HEK293T (cell line): ENCODE measurements at regions not wholly inside any gene's neighbourhood (a gene's known extent, or its start where the extent isn't known, plus 50 kb on each side); places are given as distances from the start of the nearest gene placed in this dataset.

ENCODE experiments used
- CTCF ChIA-PET: fragments of 350-600 bp; formaldehyde crosslinking; extraction: SDS; loops from one replicate; lab custom pipeline; 2021; ENCODE audit warnings: antibody characterized with exemption, inconsistent platforms; lab: Yijun Ruan, JAX
- POLR2A ChIA-PET: fragments of 350-600 bp; formaldehyde crosslinking; extraction: SDS; loops from one replicate; lab custom pipeline; 2020; ENCODE audit warnings: antibody characterized with exemption, inconsistent platforms; lab: Yijun Ruan, JAX
- DNase-seq: peaks from one replicate; pipeline ENCODE4 v3.0.0; 2012; ENCODE audit warnings: mixed read lengths; ENCODE audit errors: extremely low spot score
- ARNT ChIP-seq: fragments of 450-650 bp; IDR thresholded peaks from 2 replicates; pipeline ENCODE4 v1.6.1; 2017; ENCODE audit warnings: mild to moderate bottlenecking
- BHLHE40 ChIP-seq: fragments of 450-650 bp; IDR thresholded peaks from 2 replicates; pipeline ENCODE4 v1.6.1; 2016; ENCODE audit warnings: mild to moderate bottlenecking, moderate library complexity, borderline replicate concordance
- CTBP1 ChIP-seq: fragments of 450-650 bp; IDR thresholded peaks from 2 replicates; pipeline ENCODE4 v1.6.1; 2016; ENCODE audit warnings: borderline replicate concordance
- ELF4 ChIP-seq: fragments of 450-650 bp; IDR thresholded peaks from 2 replicates; pipeline ENCODE4 v1.6.1; 2017; ENCODE audit warnings: antibody characterized with exemption
- FOXA1 ChIP-seq: fragments of 450-650 bp; IDR thresholded peaks from 2 replicates; pipeline ENCODE4 v1.6.1; 2016; ENCODE audit warnings: mild to moderate bottlenecking
- FOXK2 ChIP-seq: fragments of 450-650 bp; IDR thresholded peaks from 2 replicates; pipeline ENCODE4 v1.6.1; 2016; ENCODE audit warnings: mild to moderate bottlenecking
- FOXM1 ChIP-seq: fragments of 450-650 bp; IDR thresholded peaks from 2 replicates; pipeline ENCODE4 v1.6.1; 2017; ENCODE audit warnings: mild to moderate bottlenecking, borderline replicate concordance
- HDGF ChIP-seq: fragments of 450-650 bp; IDR thresholded peaks from 2 replicates; pipeline ENCODE4 v1.6.1; 2017; ENCODE audit warnings: antibody characterized with exemption, borderline replicate concordance
- L3MBTL2 ChIP-seq: fragments of 450-650 bp; conservative IDR thresholded peaks from 2 replicates; pipeline ENCODE4 v1.6.1; 2016; ENCODE audit warnings: mild to moderate bottlenecking
- LEF1 ChIP-seq: fragments of 450-650 bp; IDR thresholded peaks from 2 replicates; pipeline ENCODE4 v1.6.1; 2017; ENCODE audit warnings: mild to moderate bottlenecking, borderline replicate concordance
- NFRKB ChIP-seq: fragments of 450-650 bp; IDR thresholded peaks from 2 replicates; pipeline ENCODE4 v1.6.1; 2016; ENCODE audit warnings: mild to moderate bottlenecking, moderate library complexity
- PKNOX1 ChIP-seq: fragments of 450-650 bp; IDR thresholded peaks from 2 replicates; pipeline ENCODE4 v1.6.1; 2016
- SP1 ChIP-seq: fragments of 450-650 bp; IDR thresholded peaks from 2 replicates; pipeline ENCODE4 v1.6.1; 2017
- SUZ12 ChIP-seq: fragments of 450-650 bp; IDR thresholded peaks from 2 replicates; pipeline ENCODE4 v1.6.1; 2016; ENCODE audit warnings: mild to moderate bottlenecking
- TARDBP ChIP-seq: fragments of 450-650 bp; IDR thresholded peaks from 2 replicates; pipeline ENCODE4 v1.6.1; 2016
- ZNF384 ChIP-seq: fragments of 450-650 bp; IDR thresholded peaks from 2 replicates; pipeline ENCODE4 v1.6.1; 2016

- DNase-seq = no peak
- ChIA-PET POLR2A (no interaction called here), CTCF (no interaction called here)
- TF ChIP-seq ZNF384 (no peak), FOXK2 (no peak), NFRKB (no peak), L3MBTL2 (no peak), PKNOX1 (no peak), SP1 (no peak), ARNT (no peak), SUZ12 (no peak), HDGF (no peak), CTBP1 (no peak), FOXA1 (no peak), ELF4 (no peak)
These were observed 52.6 kb upstream of the NHLH2 start for GRCh38 chr1:115893545-115893944.

GRCh38 chr1:115898020-115898419, 57.1 kb upstream of the NHLH2 start:
- no peak for TF ChIP-seq FOXK2
- no peak for TF ChIP-seq FOXM1
- TF ChIP-seq HDGF = no peak
- no peak for TF ChIP-seq BHLHE40
- TF ChIP-seq PKNOX1 = no peak
- TF ChIP-seq ARNT = no peak
- TF ChIP-seq L3MBTL2 = no peak
- TF ChIP-seq TARDBP = no peak
- no peak for TF ChIP-seq NFRKB
- no peak for TF ChIP-seq SP1
- no peak for TF ChIP-seq LEF1
- TF ChIP-seq ZNF384 = no peak
- TF ChIP-seq CTBP1 = no peak
- TF ChIP-seq FOXA1 = no peak
- TF ChIP-seq ELF4 = no peak
- TF ChIP-seq SUZ12 = no peak
- ChIA-PET POLR2A (no interaction called here), CTCF (interaction anchor here (1.0 kb wide), 1 partner anchor 9 kb away, joined by 3 read pairs; no protein-coding TSS in a partner anchor)
- no peak for DNase-seq

GRCh38 chr1:115900856-115901255, 59.9 kb upstream of the NHLH2 start:
- no peak for DNase-seq
- TF ChIP-seq FOXK2 = no peak
- TF ChIP-seq NFRKB = no peak
- TF ChIP-seq ELF4 = no peak
- no peak for TF ChIP-seq L3MBTL2
- TF ChIP-seq HDGF = no peak
- no peak for TF ChIP-seq FOXM1
- TF ChIP-seq ZNF384 = no peak
- TF ChIP-seq ARNT = no peak
- no peak for TF ChIP-seq TARDBP
- TF ChIP-seq LEF1 = no peak
- TF ChIP-seq FOXA1 = no peak
- no peak for TF ChIP-seq PKNOX1
- TF ChIP-seq BHLHE40 = no peak
- TF ChIP-seq CTBP1 = no peak
- CTCF ChIA-PET = no interaction called here
- POLR2A ChIA-PET = no interaction called here

GRCh38 chr1:115906627-115907026, 65.7 kb upstream of the NHLH2 start:
- DNase-seq = no peak
- TF ChIP-seq SP1 (no peak), TARDBP (no peak), NFRKB (no peak), SUZ12 (no peak), FOXK2 (no peak), L3MBTL2 (no peak), HDGF (no peak), FOXA1 (no peak), BHLHE40 (no peak), CTBP1 (no peak)
- CTCF ChIA-PET = no interaction called here
- POLR2A ChIA-PET = no interaction called here

- TF ChIP-seq CTBP1 (no peak), LEF1 (no peak), FOXK2 (no peak), BHLHE40 (no peak), ZNF384 (no peak), FOXM1 (no peak), ARNT (no peak), SUZ12 (no peak), TARDBP (no peak), ELF4 (no peak), NFRKB (no peak), SP1 (no peak), L3MBTL2 (no peak), PKNOX1 (no peak)
- ChIA-PET POLR2A (no interaction called here), CTCF (no interaction called here)
- DNase-seq = no peak
These were observed 66.2 kb upstream of the NHLH2 start for GRCh38 chr1:115907092-115907491.
